Colonic mucosa (tissue), 4 donors: ENCODE measurements at regions not wholly inside any gene's neighbourhood (a gene's known extent, or its start where the extent isn't known, plus 50 kb on each side); places are given as distances from the start of the nearest gene placed in this dataset.
"Not testable (repeated sequence)": the region's sequence is repeated elsewhere in the genome, so short reads cannot be mapped to it uniquely, and the experiment has no call there.

Experiments
- DNase-seq: peaks from one replicate; pipeline ENCODE4 v3.0.0-alpha.2; 2020
- H3K27ac ChIP-seq: fragments of 200-600 bp; one replicate; pipeline ENCODE4 v1.8.0; 2021
- H3K27me3 ChIP-seq: fragments of 200-600 bp; one replicate; pipeline ENCODE4 v1.8.0; 2021
- H3K36me3 ChIP-seq: fragments of 200-600 bp; one replicate; pipeline ENCODE4 v1.8.0; 2021
- H3K4me1 ChIP-seq: fragments of 200-600 bp; one replicate; pipeline ENCODE4 v1.8.0; 2021; ENCODE audit warnings: mild to moderate bottlenecking
- H3K4me3 ChIP-seq: fragments of 200-600 bp; one replicate; pipeline ENCODE4 v1.8.0; 2021
- H3K9ac ChIP-seq, 2 donors: one replicate each; pipeline ENCODE4 v1.7.0; 2013; ENCODE audit warnings: control low read depth in 2 of 2, low read depth in 2 of 2, low read length in 2 of 2
- H3K9me3 ChIP-seq: fragments of 200-600 bp; one replicate; pipeline ENCODE4 v1.8.0; 2021
- intact Hi-C: fragments of 100-400 bp; cut with DNase I; formaldehyde crosslinking; loops from one replicate; pipeline ENCODE4 v1.14.1; 2022
- TF ChIP-seq, protein P1 (sequence below): fragments of 200-600 bp; IDR thresholded peaks from one replicate; pipeline ENCODE4 v1.8.0; 2022; ENCODE audit warnings: antibody characterized with exemption, mild to moderate bottlenecking
- donor health status: healthy.
- donor health status: DM: no; HTN: no; CAD: no.
- donor health status: DM: no; HTN: no; CAD: no.

- no peak overlapping the region for H3K9ac ChIP-seq
- no peak overlapping the region for H3K4me3 ChIP-seq
- no peak for DNase-seq
- TF ChIP-seq, protein P1, sequence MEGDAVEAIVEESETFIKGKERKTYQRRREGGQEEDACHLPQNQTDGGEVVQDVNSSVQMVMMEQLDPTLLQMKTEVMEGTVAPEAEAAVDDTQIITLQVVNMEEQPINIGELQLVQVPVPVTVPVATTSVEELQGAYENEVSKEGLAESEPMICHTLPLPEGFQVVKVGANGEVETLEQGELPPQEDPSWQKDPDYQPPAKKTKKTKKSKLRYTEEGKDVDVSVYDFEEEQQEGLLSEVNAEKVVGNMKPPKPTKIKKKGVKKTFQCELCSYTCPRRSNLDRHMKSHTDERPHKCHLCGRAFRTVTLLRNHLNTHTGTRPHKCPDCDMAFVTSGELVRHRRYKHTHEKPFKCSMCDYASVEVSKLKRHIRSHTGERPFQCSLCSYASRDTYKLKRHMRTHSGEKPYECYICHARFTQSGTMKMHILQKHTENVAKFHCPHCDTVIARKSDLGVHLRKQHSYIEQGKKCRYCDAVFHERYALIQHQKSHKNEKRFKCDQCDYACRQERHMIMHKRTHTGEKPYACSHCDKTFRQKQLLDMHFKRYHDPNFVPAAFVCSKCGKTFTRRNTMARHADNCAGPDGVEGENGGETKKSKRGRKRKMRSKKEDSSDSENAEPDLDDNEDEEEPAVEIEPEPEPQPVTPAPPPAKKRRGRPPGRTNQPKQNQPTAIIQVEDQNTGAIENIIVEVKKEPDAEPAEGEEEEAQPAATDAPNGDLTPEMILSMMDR, result no peak
- no peaks in the 10 kb centered on the region for H3K27me3 ChIP-seq
- H3K27ac ChIP-seq, result no peak overlapping the region
- intact Hi-C loops, result no loop called here
- no peaks in the 10 kb centered on the region for H3K36me3 ChIP-seq
- H3K4me1 ChIP-seq, result no peaks in the 10 kb centered on the region
- no peaks in the 10 kb centered on the region for H3K9me3 ChIP-seq
Observed at GRCh38 chr9:73089304-73089985, 62.2 kb upstream of the ANXA1 start.

DNA sequence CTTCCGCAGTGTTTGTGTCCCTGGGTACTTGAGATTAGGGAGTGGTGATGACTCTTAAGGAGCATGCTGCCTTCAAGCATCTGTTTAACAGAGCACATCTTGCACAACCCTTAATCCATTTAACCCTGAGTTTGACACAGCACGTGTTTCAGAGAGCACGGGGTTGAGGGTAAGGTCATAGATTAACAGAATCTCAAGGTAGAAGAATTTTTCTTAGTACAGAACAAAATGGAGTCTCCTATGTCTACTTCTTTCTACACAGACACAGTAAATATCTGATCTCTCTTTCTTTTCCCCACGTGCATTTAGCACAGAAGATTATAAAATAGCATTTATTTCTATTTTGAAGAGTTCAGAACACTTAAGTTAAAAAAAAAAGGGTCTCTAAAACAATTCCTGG is 63.8 kb upstream of the ANXA1 start:
- H3K36me3 ChIP-seq, intact Hi-C loops, DNase-seq: not testable (repeated sequence)

DNA sequence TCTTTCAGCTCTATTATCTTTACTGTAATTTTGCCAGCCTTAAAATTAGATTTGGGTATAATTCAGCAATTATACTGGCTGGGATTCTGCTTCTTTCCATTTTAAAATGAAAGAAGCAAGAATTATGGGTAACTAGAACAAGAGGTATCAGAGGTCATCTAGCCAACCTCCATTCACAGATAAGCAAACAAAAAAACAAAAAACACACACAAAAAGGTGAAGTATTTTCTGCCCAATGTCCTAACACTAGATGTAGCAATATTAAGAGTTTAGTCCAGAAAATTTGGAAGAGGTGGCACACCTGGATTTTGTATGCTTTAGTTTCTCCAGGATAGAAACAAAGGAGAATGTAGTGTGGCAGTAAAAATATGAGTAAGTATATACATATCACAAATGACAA is 68.1 kb upstream of the ANXA1 start:
- Histone ChIP-seq H3K27me3 (no peaks in the 10 kb centered on the region), H3K9ac (no peak overlapping the region), H3K9me3 (no peaks in the 10 kb centered on the region), H3K4me3 (no peak overlapping the region), H3K4me1 (no peaks in the 10 kb centered on the region), H3K27ac (no peak overlapping the region), H3K36me3 (no peaks in the 10 kb centered on the region)
- TF ChIP-seq, protein P1, result no peak
- intact Hi-C loops, result loop anchor here (5.0 kb wide), 2 partner anchors 211 to 226 kb away; no protein-coding TSS in a partner anchor
- DNase-seq, result no peak

More for the DNA sequence above, 63.8 kb upstream of the ANXA1 start:
- H3K9me3 ChIP-seq, H3K9ac ChIP-seq, H3K27ac ChIP-seq, H3K27me3 ChIP-seq, H3K4me3 ChIP-seq, H3K4me1 ChIP-seq: not testable (repeated sequence)

- TF ChIP-seq, protein P1, result peak; percentile 60
- no peak overlapping the region for H3K27ac ChIP-seq
- no peak overlapping the region for H3K4me3 ChIP-seq
- no peaks in the 10 kb centered on the region for H3K4me1 ChIP-seq
- H3K36me3 ChIP-seq, result no peaks in the 10 kb centered on the region
- intact Hi-C loops, result loop anchor here (5.0 kb wide), 2 partner anchors 210 to 225 kb away; no protein-coding TSS in a partner anchor
- no peak overlapping the region for H3K9ac ChIP-seq
- DNase-seq, result no peak
- H3K9me3 ChIP-seq, result no peaks in the 10 kb centered on the region
- no peaks in the 10 kb centered on the region for H3K27me3 ChIP-seq
Observed at GRCh38 chr9:73081979-73082657, 69.5 kb upstream of the ANXA1 start.

GRCh38 chr9:73080110-73080694 is 71.5 kb upstream of the ANXA1 start:
- H3K27ac ChIP-seq, result no peak overlapping the region
- no peaks in the 10 kb centered on the region for H3K9me3 ChIP-seq
- no peaks in the 10 kb centered on the region for H3K27me3 ChIP-seq
- no peaks in the 10 kb centered on the region for H3K36me3 ChIP-seq
- no peak overlapping the region for H3K4me3 ChIP-seq
- no peaks in the 10 kb centered on the region for H3K4me1 ChIP-seq
- TF ChIP-seq, protein P1, result no peak
- H3K9ac ChIP-seq, result peak overlapping the region in 1 of 2 donors; percentile 57
- DNase-seq, result no peak
- intact Hi-C loops, result loop anchor here (5.0 kb wide), 2 partner anchors 208 to 223 kb away; no protein-coding TSS in a partner anchor

DNA sequence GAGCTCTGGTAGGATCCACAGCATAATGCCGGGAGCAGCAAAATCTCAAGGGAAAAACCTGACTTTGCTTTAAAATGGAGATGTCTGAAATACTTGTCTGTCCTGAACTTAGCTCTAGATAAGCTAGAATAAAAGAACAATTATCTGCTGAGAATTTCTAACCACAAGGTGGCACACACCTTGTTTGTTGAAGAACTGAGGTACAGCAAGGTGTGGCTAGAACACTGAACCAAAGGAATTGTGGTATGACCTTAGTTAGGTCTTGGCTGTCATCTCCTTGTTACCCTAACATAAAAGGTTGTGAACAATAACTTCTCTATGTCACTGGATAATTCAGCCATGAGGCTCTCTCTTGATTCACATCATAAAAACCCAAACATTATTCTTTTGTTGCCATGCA is 72.3 kb upstream of the ANXA1 start:
- no peaks in the 10 kb centered on the region for H3K4me1 ChIP-seq
- no peak for DNase-seq
- no peak overlapping the region for H3K27ac ChIP-seq
- no peak overlapping the region for H3K4me3 ChIP-seq
- intact Hi-C loops, result no loop called here
- no peaks in the 10 kb centered on the region for H3K9me3 ChIP-seq
- H3K9ac ChIP-seq, result no peak overlapping the region
- no peaks in the 10 kb centered on the region for H3K27me3 ChIP-seq
- TF ChIP-seq, protein P1, result peak; percentile 22
- no peaks in the 10 kb centered on the region for H3K36me3 ChIP-seq
